Epithelial cell of esophagus (primary cell): ENCODE measurements at regions not wholly inside any gene's neighbourhood (a gene's known extent, or its start where the extent isn't known, plus 50 kb on each side); places are given as distances from the start of the nearest gene placed in this dataset.

Experiments used
- DNase-seq: peaks from one replicate; pipeline ENCODE4 v3.0.0; 2010; ENCODE audit warnings: low read depth
- H3K4me3 ChIP-seq: 2 replicates; pipeline ENCODE4 v1.5.1; 2011; ENCODE audit warnings: mild to moderate bottlenecking, low read length, control low read depth
- CTCF ChIP-seq: IDR thresholded peaks from 2 replicates; pipeline ENCODE4 v1.5.1; 2011; ENCODE audit warnings: low read depth, mild to moderate bottlenecking, low read length, control low read depth, inconsistent platforms; ENCODE audit not compliant: insufficient read depth; ENCODE audit errors: missing control alignments

- DNase-seq = peak; percentile 83
- H3K4me3 ChIP-seq = no peak overlapping the region
- no peak for TF ChIP-seq CTCF
Observed at GRCh38 chr13:40271931-40272775, 394.3 kb downstream of the FOXO1 start.

GRCh38 chr13:40272776-40273139 is 393.7 kb downstream of the FOXO1 start:
- TF ChIP-seq CTCF = no peak
- H3K4me3 ChIP-seq = no peak overlapping the region
- DNase-seq = peak; percentile 69

GRCh38 chr13:40273253-40274025 is 393.0 kb downstream of the FOXO1 start:
- no peak for TF ChIP-seq CTCF
- DNase-seq = no peak
- no peak overlapping the region for H3K4me3 ChIP-seq

- DNase-seq = no peak
- TF ChIP-seq CTCF = no peak
- H3K4me3 ChIP-seq = no peak overlapping the region
Observed at GRCh38 chr13:40274103-40274502, 392.3 kb downstream of the FOXO1 start.

DNA sequence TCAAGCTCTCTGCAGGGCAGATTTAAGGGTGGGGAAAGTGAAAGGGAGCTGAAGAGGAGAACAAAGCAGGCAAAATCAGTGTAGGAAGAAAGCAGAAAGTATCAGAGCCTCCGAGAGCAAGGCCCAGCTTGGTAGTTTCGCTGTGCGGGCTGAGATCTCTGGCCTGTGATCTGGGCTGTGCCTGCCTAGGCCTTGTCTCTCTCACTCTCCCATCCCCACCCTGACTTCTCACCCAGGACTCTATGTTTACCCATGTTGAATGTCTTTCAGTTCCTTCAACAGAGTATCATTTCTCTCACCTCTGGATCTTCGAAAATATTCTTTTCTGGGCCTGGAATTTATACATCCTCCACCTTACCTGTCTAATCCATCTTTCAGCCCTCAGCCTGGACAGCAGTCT is 391.3 kb downstream of the FOXO1 start:
- TF ChIP-seq CTCF = no peak
- no peak for DNase-seq

GRCh38 chr13:40275636-40276035 is 390.8 kb downstream of the FOXO1 start:
- TF ChIP-seq CTCF = no peak
- no peak overlapping the region for H3K4me3 ChIP-seq
- DNase-seq = peak; percentile 27

More for the DNA sequence above, 391.3 kb downstream of the FOXO1 start:
- H3K4me3 ChIP-seq = no peak overlapping the region
